KMS-11 (cell line): ENCODE measurements at regions not wholly inside any gene's neighbourhood (a gene's known extent, or its start where the extent isn't known, plus 50 kb on each side); places are given as distances from the start of the nearest gene placed in this dataset.

Experiments used
- H2AFZ ChIP-seq: fragments of 200-600 bp; sonication (generic); 2 replicates; pipeline ENCODE4 v1.6.1; 2016; ENCODE audit warnings: antibody characterized with exemption, mixed run types, low read depth
- H3K27ac ChIP-seq: fragments of 200-600 bp; sonication (generic); 2 replicates; pipeline ENCODE4 v1.6.1; 2016; ENCODE audit warnings: mild to moderate bottlenecking, mixed run types
- H3K27me3 ChIP-seq: fragments of 200-600 bp; sonication (generic); 2 replicates; pipeline ENCODE4 v1.6.1; 2017; ENCODE audit warnings: mild to moderate bottlenecking, low read depth, mixed run types, moderate library complexity; ENCODE audit not compliant: insufficient read depth
- H3K36me3 ChIP-seq: fragments of 200-600 bp; sonication (generic); 2 replicates; pipeline ENCODE4 v1.6.1; 2017; ENCODE audit warnings: mild to moderate bottlenecking, mixed run types; ENCODE audit not compliant: insufficient read depth
- H3K4me1 ChIP-seq: fragments of 200-600 bp; sonication (generic); 2 replicates; pipeline ENCODE4 v1.6.1; 2016; ENCODE audit warnings: mild to moderate bottlenecking, low read depth, mixed run types; ENCODE audit not compliant: poor library complexity, severe bottlenecking
- H3K4me2 ChIP-seq: fragments of 200-600 bp; sonication (generic); 2 replicates; pipeline ENCODE4 v1.7.0; 2016; ENCODE audit warnings: mild to moderate bottlenecking, mixed run types
- H3K4me3 ChIP-seq: fragments of 200-600 bp; sonication (generic); IDR thresholded peaks from 2 replicates; pipeline ENCODE4 v1.6.1; 2017; ENCODE audit warnings: low read depth, low read length, mixed read lengths; ENCODE audit not compliant: insufficient read depth
- H3K79me2 ChIP-seq: fragments of 200-600 bp; sonication (generic); 2 replicates; pipeline ENCODE4 v1.6.1; 2016; ENCODE audit warnings: low read depth, mixed run types; ENCODE audit not compliant: insufficient read depth
- H3K9ac ChIP-seq: fragments of 200-600 bp; sonication (generic); 2 replicates; pipeline ENCODE4 v1.6.1; 2016; ENCODE audit warnings: mild to moderate bottlenecking, mixed run types
- H4K20me1 ChIP-seq: fragments of 200-600 bp; sonication (generic); 2 replicates; pipeline ENCODE4 v1.6.1; 2016; ENCODE audit warnings: mild to moderate bottlenecking, mixed run types; ENCODE audit not compliant: insufficient read depth
- TF ChIP-seq, protein P1 (sequence below): fragments of 200-600 bp; sonication (generic); conservative IDR thresholded peaks from 2 replicates; pipeline ENCODE4 v1.6.1; 2017; ENCODE audit warnings: low read depth, mild to moderate bottlenecking, antibody characterized with exemption, low read length, moderate library complexity, mixed read lengths

DNA sequence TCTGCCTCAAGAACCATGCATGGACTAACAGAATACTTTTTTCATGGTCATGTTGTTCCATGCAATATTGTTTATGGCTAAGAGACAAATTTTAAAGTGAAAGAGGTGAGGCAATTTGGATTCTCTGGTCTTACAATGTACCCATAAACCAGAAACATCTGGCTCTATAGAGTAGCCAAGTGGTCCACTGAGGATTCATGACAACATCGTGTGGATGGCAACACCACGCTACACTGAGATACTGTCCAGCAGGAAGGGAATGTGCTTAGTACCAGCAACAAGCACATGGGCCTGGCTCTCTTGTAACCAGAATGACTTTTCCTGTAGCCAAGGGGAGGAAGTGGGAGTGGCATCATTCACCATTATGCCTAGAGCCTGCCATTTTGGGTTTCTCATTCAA, 218.2 kb downstream of the GADD45G start:
- H4K20me1 ChIP-seq: no peaks in the 10 kb centered on the region

GRCh38 chr9:89825669-89826068, 220.9 kb downstream of the GADD45G start:
- Histone ChIP-seq H3K9ac (no peak overlapping the region), H3K27me3 (no peaks in the 10 kb centered on the region), H3K4me3 (no peak overlapping the region), H3K4me2 (no peak overlapping the region), H4K20me1 (no peaks in the 10 kb centered on the region), H3K27ac (no peak overlapping the region), H2AFZ (no peak overlapping the region), H3K4me1 (peaks cover 7% of the 10 kb centered on the region), H3K36me3 (no peaks in the 10 kb centered on the region), H3K79me2 (no peaks in the 10 kb centered on the region)
- TF ChIP-seq, protein P1, sequence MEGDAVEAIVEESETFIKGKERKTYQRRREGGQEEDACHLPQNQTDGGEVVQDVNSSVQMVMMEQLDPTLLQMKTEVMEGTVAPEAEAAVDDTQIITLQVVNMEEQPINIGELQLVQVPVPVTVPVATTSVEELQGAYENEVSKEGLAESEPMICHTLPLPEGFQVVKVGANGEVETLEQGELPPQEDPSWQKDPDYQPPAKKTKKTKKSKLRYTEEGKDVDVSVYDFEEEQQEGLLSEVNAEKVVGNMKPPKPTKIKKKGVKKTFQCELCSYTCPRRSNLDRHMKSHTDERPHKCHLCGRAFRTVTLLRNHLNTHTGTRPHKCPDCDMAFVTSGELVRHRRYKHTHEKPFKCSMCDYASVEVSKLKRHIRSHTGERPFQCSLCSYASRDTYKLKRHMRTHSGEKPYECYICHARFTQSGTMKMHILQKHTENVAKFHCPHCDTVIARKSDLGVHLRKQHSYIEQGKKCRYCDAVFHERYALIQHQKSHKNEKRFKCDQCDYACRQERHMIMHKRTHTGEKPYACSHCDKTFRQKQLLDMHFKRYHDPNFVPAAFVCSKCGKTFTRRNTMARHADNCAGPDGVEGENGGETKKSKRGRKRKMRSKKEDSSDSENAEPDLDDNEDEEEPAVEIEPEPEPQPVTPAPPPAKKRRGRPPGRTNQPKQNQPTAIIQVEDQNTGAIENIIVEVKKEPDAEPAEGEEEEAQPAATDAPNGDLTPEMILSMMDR: no peak

More for the DNA sequence above, 218.2 kb downstream of the GADD45G start:
- no peak overlapping the region for H3K4me3 ChIP-seq
- H3K27ac ChIP-seq: no peak overlapping the region
- H3K36me3 ChIP-seq: no peaks in the 10 kb centered on the region
- no peak overlapping the region for H2AFZ ChIP-seq
- peaks cover 7% of the 10 kb centered on the region for H3K4me1 ChIP-seq
- H3K9ac ChIP-seq: no peak overlapping the region
- TF ChIP-seq, protein P1: no peak
- no peaks in the 10 kb centered on the region for H3K27me3 ChIP-seq
- H3K4me2 ChIP-seq: no peak overlapping the region
- no peaks in the 10 kb centered on the region for H3K79me2 ChIP-seq

- Histone ChIP-seq H3K4me3 (no peak overlapping the region), H3K36me3 (no peaks in the 10 kb centered on the region), H3K4me2 (no peak overlapping the region), H3K27ac (no peak overlapping the region), H3K9ac (no peak overlapping the region), H3K79me2 (no peaks in the 10 kb centered on the region), H2AFZ (no peak overlapping the region), H4K20me1 (no peaks in the 10 kb centered on the region), H3K4me1 (peaks cover 7% of the 10 kb centered on the region), H3K27me3 (no peaks in the 10 kb centered on the region)
- TF ChIP-seq, protein P1: no peak
These were observed 221.4 kb downstream of the GADD45G start for GRCh38 chr9:89826186-89826585.

- H3K79me2 ChIP-seq: no peaks in the 10 kb centered on the region
- H3K4me1 ChIP-seq: peaks cover 7% of the 10 kb centered on the region
- no peak overlapping the region for H3K4me2 ChIP-seq
- no peak overlapping the region for H3K4me3 ChIP-seq
- H3K9ac ChIP-seq: no peak overlapping the region
- no peaks in the 10 kb centered on the region for H3K27me3 ChIP-seq
- H3K36me3 ChIP-seq: no peaks in the 10 kb centered on the region
- H4K20me1 ChIP-seq: no peaks in the 10 kb centered on the region
- H2AFZ ChIP-seq: no peak overlapping the region
- TF ChIP-seq, protein P1: no peak
- no peak overlapping the region for H3K27ac ChIP-seq
These were observed 224.5 kb downstream of the GADD45G start for GRCh38 chr9:89829346-89829745.
